ENCODE measurements at regions not wholly inside any gene's neighbourhood (a gene's known extent, or its start where the extent isn't known, plus 50 kb on each side); places are given as distances from the start of the nearest gene placed in this dataset.

- H3K4me3 ChIP-seq (ENCODE audit: insufficient read depth, low read depth, low read length) = no peak overlapping the region
- H3K9me3 Mint-ChIP-seq (ENCODE audit: unreplicated experiment) = no peaks in the 10 kb centered on the region
- H3K27ac Mint-ChIP-seq (ENCODE audit: unreplicated experiment) = no peak overlapping the region
- no peaks in the 10 kb centered on the region for H4K20me1 ChIP-seq (ENCODE audit: insufficient read depth, low read length)
- H3K36me3 ChIP-seq (ENCODE audit: insufficient read depth, low read length) = no peaks in the 10 kb centered on the region
- no peaks in the 10 kb centered on the region for H3K4me1 Mint-ChIP-seq (ENCODE audit: low read depth, unreplicated experiment)
- no peaks in the 10 kb centered on the region for H3K4me1 ChIP-seq (ENCODE audit: insufficient read depth, low read length)
- FAIRE-seq = no peak
- H3K27ac ChIP-seq (ENCODE audit: low read depth, low read length) = no peak overlapping the region
- no peak overlapping the region for H3K9ac ChIP-seq (ENCODE audit: low read length)
- no peaks in the 10 kb centered on the region for H3K27me3 Mint-ChIP-seq (ENCODE audit: low read depth, unreplicated experiment)
- H2AFZ ChIP-seq (ENCODE audit: low read depth, low read length) = no peak overlapping the region
- DNase-seq (ENCODE audit: low read depth) = no peak
- no peaks in the 10 kb centered on the region for H3K9me3 ChIP-seq (ENCODE audit: insufficient read depth, low read depth, low read length)
- H3K4me3 Mint-ChIP-seq (ENCODE audit: unreplicated experiment) = no peak overlapping the region
- TF ChIP-seq CTCF (IDR thresholded peaks at IDR 0.05; ENCODE audit: insufficient read depth, low read depth, low read length) = no peak
- no peak overlapping the region for H3K4me2 ChIP-seq (ENCODE audit: low read length)
- no peaks in the 10 kb centered on the region for H3K36me3 Mint-ChIP-seq (ENCODE audit: low read depth, unreplicated experiment)
- no peaks in the 10 kb centered on the region for H3K79me2 ChIP-seq (ENCODE audit: insufficient read depth, low read length)
- no peaks in the 10 kb centered on the region for H3K27me3 ChIP-seq (ENCODE audit: insufficient read depth, low read length)
These were observed 790.9 kb downstream of the TMEM182 start for GRCh38 chr2:103552775-103553174.

GRCh38 chr2:103594823-103595222 is 833.0 kb downstream of the TMEM182 start:
- H3K4me1 Mint-ChIP-seq (ENCODE audit: low read depth, unreplicated experiment) = no peaks in the 10 kb centered on the region
- no peak overlapping the region for H2AFZ ChIP-seq (ENCODE audit: low read depth, low read length)
- H4K20me1 ChIP-seq (ENCODE audit: insufficient read depth, low read length) = no peaks in the 10 kb centered on the region
- no peak for TF ChIP-seq EZH2 (IDR thresholded peaks at IDR 0.05; ENCODE audit: insufficient read depth, low read length)
- no peaks in the 10 kb centered on the region for H3K79me2 ChIP-seq (ENCODE audit: insufficient read depth, low read length)
- peaks cover 3% of the 10 kb centered on the region for H3K9me3 ChIP-seq (ENCODE audit: insufficient read depth, low read depth, low read length)
- no peak overlapping the region for H3K27ac Mint-ChIP-seq (ENCODE audit: unreplicated experiment)
- H3K4me2 ChIP-seq (ENCODE audit: low read length) = no peak overlapping the region
- H3K4me3 ChIP-seq (ENCODE audit: insufficient read depth, low read depth, low read length) = no peak overlapping the region
- no peaks in the 10 kb centered on the region for H3K36me3 Mint-ChIP-seq (ENCODE audit: low read depth, unreplicated experiment)
- peaks cover 6% of the 10 kb centered on the region for H3K9me3 Mint-ChIP-seq (ENCODE audit: unreplicated experiment)
- FAIRE-seq (no peak), DNase-seq (ENCODE audit: low read depth) (no peak)
- H3K27ac ChIP-seq (ENCODE audit: low read depth, low read length) = no peak overlapping the region
- no peaks in the 10 kb centered on the region for H3K4me1 ChIP-seq (ENCODE audit: insufficient read depth, low read length)
- no peak overlapping the region for H3K4me3 Mint-ChIP-seq (ENCODE audit: unreplicated experiment)
- H3K9ac ChIP-seq (ENCODE audit: low read length) = no peak overlapping the region
- no peaks in the 10 kb centered on the region for H3K27me3 ChIP-seq (ENCODE audit: insufficient read depth, low read length)
- no peaks in the 10 kb centered on the region for H3K36me3 ChIP-seq (ENCODE audit: insufficient read depth, low read length)
- no peaks in the 10 kb centered on the region for H3K27me3 Mint-ChIP-seq (ENCODE audit: low read depth, unreplicated experiment)

DNA sequence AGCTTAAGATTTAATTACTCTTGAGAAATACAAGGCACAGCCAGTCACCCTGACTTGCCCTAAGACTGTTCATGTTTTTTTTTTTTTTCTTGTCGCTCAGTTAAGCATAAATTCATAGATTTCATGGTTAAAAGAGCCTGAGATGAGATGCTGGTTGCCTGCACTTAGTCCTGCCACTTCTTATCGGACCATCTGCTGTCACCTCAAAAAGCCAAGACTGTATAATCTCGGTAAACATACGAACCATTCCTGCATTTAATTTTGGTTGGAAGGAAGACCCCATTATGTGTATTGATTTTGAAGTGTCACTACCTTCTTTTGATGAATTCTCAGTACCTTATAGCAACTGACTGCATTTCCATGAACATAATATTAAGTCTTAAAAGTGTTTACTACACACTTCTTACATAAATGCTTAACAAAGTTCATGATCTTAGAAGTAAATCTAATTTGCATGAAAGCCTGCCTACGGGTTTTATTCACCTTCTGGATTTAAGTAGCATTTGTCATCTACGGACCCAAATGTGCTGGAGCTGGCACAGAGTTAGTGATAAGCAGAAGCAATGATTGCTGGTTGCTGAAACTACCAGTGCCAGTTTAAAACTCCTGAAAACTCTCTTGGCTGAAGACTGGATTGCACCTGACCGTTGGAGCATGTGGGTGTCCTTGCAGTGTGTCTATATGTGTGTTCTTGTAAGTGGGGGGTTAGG is 843.4 kb downstream of the TMEM182 start:
- no peak overlapping the region for H3K27ac Mint-ChIP-seq (ENCODE audit: unreplicated experiment)
- H3K36me3 ChIP-seq (ENCODE audit: insufficient read depth, low read length) = no peaks in the 10 kb centered on the region
- TF ChIP-seq EZH2 (IDR thresholded peaks at IDR 0.05; ENCODE audit: insufficient read depth, low read length) = no peak
- no peak for TF ChIP-seq CTCF (IDR thresholded peaks at IDR 0.05; ENCODE audit: insufficient read depth, low read depth, low read length)
- no peaks in the 10 kb centered on the region for H3K9me3 ChIP-seq (ENCODE audit: insufficient read depth, low read depth, low read length)
- no peak overlapping the region for H3K4me2 ChIP-seq (ENCODE audit: low read length)
- no peak overlapping the region for H3K4me3 Mint-ChIP-seq (ENCODE audit: unreplicated experiment)
- no peaks in the 10 kb centered on the region for H3K79me2 ChIP-seq (ENCODE audit: insufficient read depth, low read length)
- FAIRE-seq (no peak), DNase-seq (ENCODE audit: low read depth) (no peak)
- H3K27ac ChIP-seq (ENCODE audit: low read depth, low read length) = no peak overlapping the region
- no peaks in the 10 kb centered on the region for H4K20me1 ChIP-seq (ENCODE audit: insufficient read depth, low read length)
- no peak overlapping the region for H3K9ac ChIP-seq (ENCODE audit: low read length)
- H3K4me3 ChIP-seq (ENCODE audit: insufficient read depth, low read depth, low read length) = no peak overlapping the region
- H3K4me1 Mint-ChIP-seq (ENCODE audit: low read depth, unreplicated experiment) = no peaks in the 10 kb centered on the region
- H3K27me3 Mint-ChIP-seq (ENCODE audit: low read depth, unreplicated experiment) = no peaks in the 10 kb centered on the region
- H3K9me3 Mint-ChIP-seq (ENCODE audit: unreplicated experiment) = no peaks in the 10 kb centered on the region
- no peaks in the 10 kb centered on the region for H3K27me3 ChIP-seq (ENCODE audit: insufficient read depth, low read length)
- no peak overlapping the region for H2AFZ ChIP-seq (ENCODE audit: low read depth, low read length)
- peaks cover 2% of the 10 kb centered on the region for H3K36me3 Mint-ChIP-seq (ENCODE audit: low read depth, unreplicated experiment)
- H3K4me1 ChIP-seq (ENCODE audit: insufficient read depth, low read length) = no peaks in the 10 kb centered on the region

All from astrocyte (in vitro differentiated cells and primary cell).